HG03432 (cell line): ENCODE measurements at regions not wholly inside any gene's neighbourhood (a gene's known extent, or its start where the extent isn't known, plus 50 kb on each side); places are given as distances from the start of the nearest gene placed in this dataset.

ENCODE experiments used
- ATAC-seq: cut with Tn5 transposase; IDR thresholded peaks from one replicate; pipeline ENCODE4 v1.9.1; 2021; ENCODE audit warnings: mild to moderate bottlenecking, moderate library complexity; ENCODE audit not compliant: unreplicated experiment

DNA sequence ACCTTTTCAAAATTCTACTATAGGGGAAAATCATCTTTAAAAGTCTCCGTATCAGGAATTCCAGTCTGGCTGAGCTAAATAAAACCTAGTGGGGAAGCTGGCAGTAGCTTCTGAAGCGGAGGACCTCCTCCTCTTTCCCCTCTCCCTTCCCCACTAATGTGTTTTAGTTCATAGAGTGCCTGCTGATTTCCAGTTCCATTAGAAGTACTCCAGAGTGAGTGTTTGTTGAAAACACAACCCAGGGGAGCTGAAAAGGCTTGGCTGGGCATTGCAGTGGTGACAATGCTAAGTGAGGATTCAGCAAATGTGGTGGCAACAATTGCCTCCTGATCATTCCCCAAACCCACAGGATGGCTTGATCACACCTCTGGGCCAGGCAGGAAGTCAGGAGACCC, 144.2 kb upstream of the FRMD6 start:
- no peak for ATAC-seq

DNA sequence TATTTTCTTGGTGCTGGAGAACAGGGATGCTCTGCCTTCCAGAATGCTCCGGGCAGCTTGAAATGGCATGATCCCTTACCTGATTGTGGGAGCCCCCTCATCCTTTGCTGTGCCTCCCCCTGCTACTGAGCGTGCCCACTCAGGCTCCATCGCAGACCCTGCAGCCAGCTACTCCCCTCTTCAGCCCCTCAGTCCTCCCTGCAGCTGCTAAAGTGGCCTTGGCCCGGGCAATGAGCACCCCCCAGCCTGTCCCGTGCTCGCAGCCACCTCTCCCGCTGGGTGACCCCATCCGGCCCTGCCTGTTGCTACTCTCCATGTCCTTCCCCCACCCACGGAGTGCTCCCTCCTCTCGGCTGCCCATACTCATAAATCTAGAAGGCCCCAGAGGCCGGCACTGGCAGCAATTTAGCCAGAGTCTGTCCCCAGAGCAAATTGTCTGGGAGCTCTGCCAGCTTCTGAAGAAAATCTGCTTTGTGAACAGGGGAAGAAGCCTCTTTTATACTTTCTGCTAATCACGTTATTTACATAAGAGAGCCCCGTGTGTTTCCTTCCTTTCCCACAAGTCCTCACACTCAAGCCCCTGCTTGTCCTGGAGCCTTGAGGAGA, 143.7 kb upstream of the FRMD6 start:
- ATAC-seq: no peak

DNA sequence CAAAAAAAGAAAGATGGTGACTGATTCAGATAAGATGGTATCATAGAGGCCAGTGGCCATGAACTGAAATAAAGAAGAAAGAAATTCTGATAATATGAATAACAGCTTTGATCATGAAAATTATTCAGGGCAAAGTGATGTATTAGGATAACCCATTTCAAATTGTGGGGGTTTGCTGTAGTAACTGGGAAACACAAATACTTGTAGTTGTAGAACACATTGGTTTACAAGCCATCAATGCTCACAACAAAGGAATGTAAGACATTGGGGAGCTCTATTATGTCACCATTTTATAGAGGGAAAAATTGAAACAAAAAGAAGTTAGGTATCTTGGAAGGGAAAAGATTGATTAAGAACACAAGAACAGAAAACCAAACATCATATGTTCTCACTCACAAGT, 140.4 kb upstream of the FRMD6 start:
- ATAC-seq: no peak

- no peak for ATAC-seq
Observed at GRCh38 chr14:51512316-51512715, 139.4 kb upstream of the FRMD6 start.

DNA sequence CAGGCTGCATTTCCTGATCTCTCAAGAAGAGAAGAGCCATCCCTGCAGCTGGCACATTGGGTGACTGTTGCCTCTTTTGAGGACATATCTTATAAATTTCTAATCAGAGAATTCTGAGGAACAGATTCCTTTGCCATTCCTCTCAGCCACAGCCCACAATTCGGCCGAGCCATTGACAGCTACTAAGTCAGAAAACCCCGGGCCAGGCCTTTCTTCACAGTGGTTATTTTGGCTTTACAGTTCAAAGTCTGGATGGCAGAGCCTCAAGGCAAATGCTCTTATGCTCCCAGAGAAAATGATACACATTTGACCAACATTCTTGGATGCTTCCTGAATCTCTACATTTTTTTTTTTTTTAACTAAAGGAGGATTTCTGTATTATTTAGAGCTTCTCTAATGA, 138.4 kb upstream of the FRMD6 start:
- ATAC-seq: no peak

GRCh38 chr14:51513933-51514332, 137.8 kb upstream of the FRMD6 start:
- no peak for ATAC-seq

DNA sequence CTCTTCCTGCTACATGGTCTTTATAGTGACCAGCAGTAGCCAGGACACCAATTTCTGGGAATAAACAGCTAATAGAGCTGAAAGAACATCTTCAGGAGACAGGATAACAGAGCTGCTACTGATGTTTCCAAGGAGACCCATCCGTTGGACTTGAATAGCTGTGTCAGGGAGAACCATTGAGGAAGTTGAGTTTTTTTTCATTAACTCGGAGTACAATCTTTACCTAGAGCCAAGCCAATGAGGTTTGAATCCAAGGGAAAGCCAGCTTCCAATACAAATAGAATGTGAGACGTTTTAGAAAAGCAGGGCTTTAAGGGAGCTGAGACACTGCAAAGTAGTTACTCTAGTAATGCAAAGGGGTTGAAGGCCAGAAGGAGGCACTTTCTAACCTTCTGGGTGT, 136.1 kb upstream of the FRMD6 start:
- ATAC-seq: no peak

DNA sequence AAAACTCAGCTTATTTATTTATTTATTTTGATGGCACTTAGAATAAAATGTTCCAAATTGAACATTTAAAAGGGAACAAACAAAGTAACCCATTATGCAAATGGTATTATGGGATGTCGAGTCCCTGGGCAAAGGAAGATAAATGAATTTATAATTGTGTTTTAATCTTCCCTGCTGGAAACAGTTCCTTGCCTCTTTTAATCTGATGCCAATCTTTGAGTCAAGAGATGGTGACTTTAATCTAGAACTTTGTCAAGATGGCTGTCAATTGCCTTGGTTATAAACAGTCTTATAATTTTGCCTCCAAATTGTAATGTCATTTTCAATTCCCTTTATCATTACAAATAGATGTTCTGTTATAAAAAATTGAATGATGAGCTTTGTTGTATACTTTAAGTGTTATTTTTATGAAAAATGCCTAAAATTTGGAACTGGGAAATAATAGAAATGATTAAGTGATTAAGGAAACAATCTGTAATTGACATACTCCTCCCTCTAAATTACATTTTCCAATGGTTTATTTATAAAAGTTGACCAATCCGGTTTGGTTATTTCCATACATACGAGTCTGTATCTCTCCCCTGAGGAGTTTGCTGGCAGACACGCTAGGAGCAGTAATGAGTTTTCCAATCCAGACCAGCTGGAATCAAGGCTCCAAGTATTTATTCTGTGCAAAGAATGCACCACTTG, 134.9 kb upstream of the FRMD6 start:
- no peak for ATAC-seq

DNA sequence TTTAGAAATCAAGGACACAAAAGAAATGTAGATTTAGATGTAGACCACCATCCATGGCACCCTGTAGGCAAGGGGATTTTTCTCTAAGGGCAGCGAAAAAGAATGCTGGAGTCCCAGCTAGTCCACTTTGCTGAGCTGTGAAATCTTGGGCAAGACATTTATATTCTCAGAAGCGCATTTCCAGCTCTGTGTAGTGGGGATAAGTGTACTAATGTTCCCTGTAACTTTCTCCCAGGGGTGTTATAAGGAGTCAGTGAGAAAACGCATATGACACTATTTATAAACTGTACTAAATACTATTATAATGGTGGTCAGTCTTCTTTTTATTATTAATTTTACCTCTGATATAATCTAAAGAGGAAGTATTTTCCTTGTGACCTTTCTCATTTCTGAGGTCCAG, 133.4 kb upstream of the FRMD6 start:
- ATAC-seq: no peak

GRCh38 chr14:51518711-51519110, 133.0 kb upstream of the FRMD6 start:
- ATAC-seq: no peak

DNA sequence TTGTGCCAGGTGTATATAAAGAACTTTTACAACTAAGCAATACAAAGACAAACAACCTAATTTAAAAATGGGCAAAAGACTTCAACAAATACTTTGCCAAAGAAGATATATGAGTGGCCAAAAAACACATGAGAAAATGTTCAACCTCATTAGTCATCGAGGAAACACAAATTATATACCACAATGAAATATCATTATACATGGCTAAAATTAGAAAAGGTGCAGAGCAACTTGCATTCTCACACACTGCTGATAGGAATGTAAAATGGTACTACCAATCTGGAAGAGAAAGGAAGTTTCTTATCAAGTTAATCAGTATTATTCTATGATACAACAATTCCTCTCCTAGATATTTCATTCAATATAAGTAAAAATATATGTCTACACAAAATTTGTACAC, 131.6 kb upstream of the FRMD6 start:
- ATAC-seq: no peak

DNA sequence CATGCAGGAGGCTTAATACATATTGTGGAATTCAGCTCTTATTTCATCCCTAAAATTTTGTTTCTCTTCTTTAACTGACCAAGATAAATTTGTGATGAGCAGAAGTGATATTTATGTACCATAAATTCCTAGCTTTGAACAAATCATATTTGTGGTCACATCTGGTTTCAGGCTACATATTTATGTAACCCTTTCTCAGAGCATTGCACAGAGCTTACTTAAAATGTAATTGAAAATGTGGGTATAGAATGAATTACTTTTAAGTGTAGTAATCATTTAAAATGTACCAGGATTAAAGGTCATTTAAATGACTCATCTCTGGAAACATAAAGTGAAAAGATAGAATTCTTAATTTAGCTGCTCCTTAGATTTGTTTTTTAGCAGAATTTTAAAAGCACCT, 129.9 kb upstream of the FRMD6 start:
- ATAC-seq: no peak

DNA sequence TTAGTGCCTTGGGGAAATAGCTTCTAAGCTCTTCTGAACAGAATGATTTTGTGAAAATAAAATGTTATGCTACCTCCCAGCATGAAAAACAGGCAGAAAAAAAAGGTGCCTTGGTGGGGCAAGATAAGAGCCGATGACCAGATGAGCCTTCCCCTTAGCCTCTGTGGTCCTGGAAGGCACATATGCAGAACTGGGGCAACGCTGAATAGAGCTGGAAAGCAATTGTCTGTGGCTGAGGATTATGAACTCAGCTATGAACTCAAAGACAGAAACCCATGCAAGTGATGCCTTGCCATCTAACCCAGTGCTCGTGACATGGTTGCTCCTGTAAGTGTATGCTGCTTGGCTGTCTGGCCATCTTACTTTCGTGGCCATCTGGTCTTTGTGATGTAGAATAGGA, 128.5 kb upstream of the FRMD6 start:
- no peak for ATAC-seq

DNA sequence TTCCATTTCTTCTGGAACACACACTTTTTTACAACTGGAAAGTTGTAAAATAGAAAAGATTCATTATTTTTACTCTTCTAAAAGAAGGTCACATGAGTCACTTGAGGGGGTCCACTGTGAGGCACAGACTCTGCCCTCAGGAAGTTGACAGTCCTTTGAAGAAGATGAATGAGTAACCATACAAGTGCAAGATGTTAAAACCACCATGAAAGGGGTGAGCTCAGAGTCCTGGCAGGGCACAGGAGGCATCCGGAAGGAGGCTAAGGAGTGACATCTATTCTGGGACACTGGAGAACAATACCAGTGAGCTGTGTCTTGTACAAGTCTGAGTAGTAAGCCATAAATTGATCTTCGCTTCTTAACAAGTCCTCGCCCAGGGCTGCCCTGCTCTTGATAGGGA, 126.0 kb upstream of the FRMD6 start:
- ATAC-seq: no peak

- no peak for ATAC-seq
Observed at GRCh38 chr14:51527073-51527472, 124.6 kb upstream of the FRMD6 start.

DNA sequence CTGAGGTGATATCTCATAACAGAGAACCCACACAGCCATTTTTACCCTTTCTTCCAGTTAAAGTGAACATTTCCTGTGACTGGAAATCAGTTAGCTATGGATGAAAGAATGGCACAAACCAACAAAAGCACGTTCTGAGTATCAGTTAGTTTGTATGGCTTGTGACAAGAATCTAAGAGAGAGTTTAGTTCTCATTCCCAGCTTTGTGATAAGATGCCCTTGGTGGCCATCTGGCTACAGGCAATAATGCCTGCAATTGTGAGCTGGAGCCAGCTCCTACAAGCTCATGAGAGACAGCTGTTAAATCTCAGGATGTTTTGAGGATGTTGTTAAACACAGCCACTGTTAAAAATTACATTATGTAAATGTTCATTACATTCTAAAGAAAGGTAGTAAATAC, 122.0 kb upstream of the FRMD6 start:
- ATAC-seq: no peak

DNA sequence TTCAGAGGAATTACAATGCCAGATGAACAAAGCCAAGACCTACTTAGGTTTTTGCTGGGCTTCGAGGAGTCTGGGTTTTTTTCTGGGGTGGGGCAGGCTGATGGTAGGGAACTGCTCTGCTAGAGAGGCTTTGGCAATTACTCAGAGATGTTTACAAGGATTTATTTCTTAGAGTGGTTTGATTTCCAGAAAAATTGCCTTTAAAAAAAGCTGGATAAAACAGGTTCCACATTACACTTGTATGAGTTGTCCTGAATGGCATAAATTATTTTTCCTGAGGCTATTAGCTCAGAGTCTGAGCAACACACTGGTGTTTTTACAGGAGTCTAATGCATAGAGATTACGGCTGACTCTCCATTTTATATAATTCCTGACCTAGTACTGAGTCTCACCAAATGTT, 118.5 kb upstream of the FRMD6 start:
- no peak for ATAC-seq

DNA sequence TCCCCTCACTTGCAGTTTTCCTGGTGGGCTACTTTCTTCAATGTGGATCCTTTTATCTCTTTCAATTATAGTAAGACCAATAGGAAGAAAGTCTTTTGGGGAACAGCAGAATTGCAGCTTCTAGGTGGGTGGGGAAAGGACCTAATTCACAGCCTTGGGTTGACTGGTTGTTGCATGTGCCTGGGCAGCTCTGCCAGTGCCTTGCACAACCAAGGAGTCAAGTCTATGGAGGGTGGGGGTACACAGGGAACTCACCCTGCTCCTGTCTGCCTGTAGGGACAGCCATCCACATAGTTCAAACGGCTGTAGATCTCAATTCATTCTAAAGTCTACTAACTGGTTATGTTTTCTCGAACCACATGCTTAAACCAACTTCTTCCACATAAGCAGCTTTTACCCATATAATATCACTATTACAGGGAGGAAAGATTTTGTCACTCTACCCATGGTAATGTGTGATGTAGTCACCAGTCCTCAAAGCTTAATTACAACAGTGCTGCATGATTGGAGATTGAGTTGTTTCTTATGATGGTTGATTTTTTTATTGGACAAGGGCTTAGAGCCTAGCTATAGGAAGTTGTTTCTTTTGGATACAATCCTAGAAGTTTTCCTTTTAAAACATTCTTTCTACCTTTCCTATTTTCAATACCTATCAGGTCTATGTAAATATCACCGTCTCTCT, 117.7 kb upstream of the FRMD6 start:
- no peak for ATAC-seq

GRCh38 chr14:51534610-51535011, 117.1 kb upstream of the FRMD6 start:
- ATAC-seq: no peak

GRCh38 chr14:51535443-51536044, 116.2 kb upstream of the FRMD6 start:
- ATAC-seq: no peak

DNA sequence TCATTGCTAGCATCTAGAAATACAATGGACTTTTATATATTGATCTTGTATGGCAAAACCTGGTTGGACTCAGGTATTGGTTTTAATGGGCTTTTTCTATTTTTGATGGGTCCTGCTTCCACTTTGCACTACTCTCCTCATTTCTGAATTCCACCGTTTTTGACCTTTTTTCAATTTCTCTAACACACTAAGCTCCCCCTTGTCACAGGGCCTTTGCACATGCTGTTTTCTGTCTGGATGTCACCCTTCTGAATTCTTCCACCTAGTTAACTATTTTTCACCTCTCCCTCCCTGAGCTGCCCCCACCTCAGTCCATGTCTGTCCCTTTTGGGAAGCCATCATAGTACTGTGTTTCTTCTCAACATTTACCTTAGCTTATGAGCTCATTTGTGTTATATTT, 112.7 kb upstream of the FRMD6 start:
- ATAC-seq: no peak

GRCh38 chr14:51539571-51540037, 112.1 kb upstream of the FRMD6 start:
- no peak for ATAC-seq
